Left hindlimb (tissue), 1 donor: ENCODE measurements at regions not wholly inside any gene's neighbourhood (a gene's known extent, or its start where the extent isn't known, plus 50 kb on each side); places are given as distances from the start of the nearest gene placed in this dataset.
"Not testable (repeated sequence)": the region's sequence is repeated elsewhere in the genome, so short reads cannot be mapped to it uniquely, and the experiment has no call there.

Experiments used
- DNase-seq: peaks from one replicate; pipeline ENCODE4 v3.0.0-alpha.2; 2018

- no peak for DNase-seq
These were observed 354.9 kb upstream of the ADAMTS5 start for GRCh38 chr21:27321791-27322190.

- DNase-seq: no peak
These were observed 354.0 kb upstream of the ADAMTS5 start for GRCh38 chr21:27320868-27321267.

- not testable (repeated sequence) for DNase-seq
These were observed 350.7 kb upstream of the ADAMTS5 start for GRCh38 chr21:27317601-27318000.

- DNase-seq: no peak
These were observed 348.5 kb upstream of the ADAMTS5 start for GRCh38 chr21:27315373-27315772.

- no peak for DNase-seq
These were observed 347.2 kb upstream of the ADAMTS5 start for GRCh38 chr21:27314131-27314530.

- DNase-seq: no peak
These were observed 340.2 kb upstream of the ADAMTS5 start for GRCh38 chr21:27306791-27307775.

- no peak for DNase-seq
These were observed 339.3 kb upstream of the ADAMTS5 start for GRCh38 chr21:27306206-27306605.

GRCh38 chr21:27301220-27301619, 334.3 kb upstream of the ADAMTS5 start:
- DNase-seq: no peak

- no peak for DNase-seq
These were observed 333.9 kb upstream of the ADAMTS5 start for GRCh38 chr21:27300770-27301169.

- DNase-seq: no peak
These were observed 331.6 kb upstream of the ADAMTS5 start for GRCh38 chr21:27298465-27298864.

- no peak for DNase-seq
These were observed 326.4 kb upstream of the ADAMTS5 start for GRCh38 chr21:27293239-27293638.

GRCh38 chr21:27292783-27293182, 325.9 kb upstream of the ADAMTS5 start:
- no peak for DNase-seq

- DNase-seq: no peak
These were observed 325.3 kb upstream of the ADAMTS5 start for GRCh38 chr21:27292229-27292628.

- no peak for DNase-seq
These were observed 324.1 kb upstream of the ADAMTS5 start for GRCh38 chr21:27291006-27291405.

- no peak for DNase-seq
These were observed 323.1 kb upstream of the ADAMTS5 start for GRCh38 chr21:27290028-27290427.

- DNase-seq: no peak
These were observed 319.9 kb upstream of the ADAMTS5 start for GRCh38 chr21:27286760-27287159.

GRCh38 chr21:27277110-27277509, 310.2 kb upstream of the ADAMTS5 start:
- no peak for DNase-seq

GRCh38 chr21:27275294-27275927, 308.5 kb upstream of the ADAMTS5 start:
- no peak for DNase-seq

GRCh38 chr21:27269644-27270043, 302.8 kb upstream of the ADAMTS5 start:
- DNase-seq: no peak

- DNase-seq: no peak
These were observed 301.4 kb upstream of the ADAMTS5 start for GRCh38 chr21:27268290-27268689.

GRCh38 chr21:27265949-27266348, 299.1 kb upstream of the ADAMTS5 start:
- no peak for DNase-seq

- no peak for DNase-seq
These were observed 298.6 kb upstream of the ADAMTS5 start for GRCh38 chr21:27265492-27265891.

- no peak for DNase-seq
These were observed 294.8 kb upstream of the ADAMTS5 start for GRCh38 chr21:27261676-27262075.

- DNase-seq: no peak
These were observed 293.8 kb upstream of the ADAMTS5 start for GRCh38 chr21:27260728-27261127.
